Panc1 (cell line): ENCODE measurements at regions not wholly inside any gene's neighbourhood (a gene's known extent, or its start where the extent isn't known, plus 50 kb on each side); places are given as distances from the start of the nearest gene placed in this dataset.

Source experiments
- ATAC-seq: fragments of 200-7000 bp; cut with Tn5 transposase; 2 replicates; pipeline ENCODE4 v1.9.1; 2020; ENCODE audit warnings: mild to moderate bottlenecking, moderate library complexity
- BruUV-seq: library from RNA; stranded (reverse); fragments of 400-500 nt; replicated peaks from 2 replicates; lab custom pipeline; 2021; lab: Mats Ljungman, UMichigan
- CTCF ChIA-PET: fragments of 300-600 bp; sonication (Branson Sonifier 250); formaldehyde crosslinking; loops from one replicate; lab custom pipeline; 2022; ENCODE audit warnings: antibody characterized with exemption; lab: Charles Lee
- POLR2A ChIA-PET: fragments of 300-600 bp; sonication (Branson Sonifier 250); formaldehyde crosslinking; loops from one replicate; lab custom pipeline; 2022; ENCODE audit warnings: antibody characterized with exemption; lab: Charles Lee
- DNase-seq: peaks from one replicate; pipeline ENCODE4 v3.0.0-alpha.2; 2010; ENCODE audit warnings: low read depth, low spot score
- H3K27ac ChIP-seq: 2 replicates; pipeline ENCODE4 v1.5.1; 2011; ENCODE audit warnings: mild to moderate bottlenecking, low read length, inconsistent platforms
- H3K27me3 ChIP-seq: fragments of 200-500 bp; sonication (Bioruptor generic); 2 replicates; pipeline ENCODE4 v1.6.0; 2014; ENCODE audit warnings: low read length, inconsistent platforms; ENCODE audit not compliant: control insufficient read depth, insufficient read depth
- H3K36me3 ChIP-seq: fragments of 200-500 bp; sonication (Bioruptor generic); 2 replicates; pipeline ENCODE4 v1.5.1; 2014; ENCODE audit warnings: inconsistent platforms, mild to moderate bottlenecking, low read length, moderate library complexity; ENCODE audit not compliant: control insufficient read depth, insufficient read depth
- H3K4me1 ChIP-seq: 2 replicates; pipeline ENCODE4 v1.5.1; 2011; ENCODE audit warnings: inconsistent platforms, mild to moderate bottlenecking, low read length, moderate library complexity; ENCODE audit not compliant: control insufficient read depth, insufficient read depth
- H3K4me3 ChIP-seq, 2 experiments: 2 replicates each; pipeline ENCODE4 v1.5.1; 2011 to 2012; ENCODE audit warnings: low read depth in 2 of 2, low read length in 2 of 2, mild to moderate bottlenecking in 2 of 2, inconsistent platforms in 1 of 2, moderate library complexity in 1 of 2
- H3K9me3 ChIP-seq: fragments of 200-500 bp; sonication (Bioruptor generic); 2 replicates; pipeline ENCODE4 v1.5.1; 2014; ENCODE audit warnings: low read depth, mild to moderate bottlenecking, inconsistent platforms, low read length, moderate library complexity; ENCODE audit not compliant: control insufficient read depth, insufficient read depth
- POLR2AphosphoS5 ChIP-seq: IDR thresholded peaks from 2 replicates; pipeline ENCODE4 v1.6.1; 2012; ENCODE audit warnings: mild to moderate bottlenecking, low read depth, low read length, moderate library complexity
- SIN3A ChIP-seq: IDR thresholded peaks from 2 replicates; pipeline ENCODE4 v1.6.1; 2012; ENCODE audit warnings: low read depth, mild to moderate bottlenecking, low read length, moderate library complexity, borderline replicate concordance; ENCODE audit not compliant: insufficient read depth
- TCF7L2 ChIP-seq: IDR thresholded peaks from 2 replicates; pipeline ENCODE4 v1.6.1; 2011; ENCODE audit warnings: mild to moderate bottlenecking, low read depth, low read length, inconsistent platforms
- in situ Hi-C: cut with HindIII; loops from 2 replicates; pipeline ENCODE4 v1.10.0; 2016; ENCODE audit warnings: low sequenced_read_pairs, low pct_unique_long_range_greater_than_20kb
- intact Hi-C: fragments of 100-400 bp; cut with micrococcal nuclease; formaldehyde crosslinking; loops from one replicate; pipeline ENCODE4 v1.10.0; 2022; ENCODE audit not compliant: unreplicated experiment
- TF ChIP-seq, protein P1 (sequence below): fragments of 450-650 bp; IDR thresholded peaks from 2 replicates; pipeline ENCODE4 v1.5.1; 2017; ENCODE audit warnings: mild to moderate bottlenecking
- TF ChIP-seq, protein P2 (sequence below), 2 experiments: IDR thresholded peaks; 2 replicates each; pipeline ENCODE4 v1.6.1; 2011 to 2012; ENCODE audit warnings: low read depth in 2 of 2, control low read depth in 1 of 2, low read length in 1 of 2, mild to moderate bottlenecking in 1 of 2, moderate library complexity in 1 of 2; ENCODE audit not compliant: insufficient read depth in 1 of 2

DNA sequence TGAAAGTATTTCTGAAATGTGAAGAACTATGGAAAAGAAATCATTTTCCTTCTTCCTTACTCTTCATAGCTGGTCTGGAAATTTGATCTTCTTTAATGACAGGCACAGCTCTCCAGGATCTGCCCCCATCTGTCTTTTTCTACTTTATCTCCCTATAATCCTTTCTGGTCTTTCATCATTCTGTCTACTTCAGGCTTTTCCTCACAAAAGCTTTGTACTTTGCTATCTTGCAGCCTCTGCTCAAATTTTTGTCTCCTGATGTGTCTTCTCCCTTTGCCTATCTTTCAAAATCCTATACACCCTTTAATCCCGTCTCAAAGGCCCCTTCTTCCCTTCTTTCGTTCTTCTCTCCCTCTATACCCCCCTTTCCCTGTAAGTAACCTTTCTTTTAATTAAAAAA is 114.9 kb upstream of the ATP10B start:
- Histone ChIP-seq H3K36me3 (no peaks in the 10 kb centered on the region), H3K4me1 (no peaks in the 10 kb centered on the region), H3K9me3 (no peaks in the 10 kb centered on the region), H3K27ac (no peak overlapping the region), H3K27me3 (no peaks in the 10 kb centered on the region; the same call in 1 of the 2 replicates), H3K4me3 (no peak overlapping the region)
- intact Hi-C loops (no loop called here), in situ Hi-C loops (no loop called here)
- DNase-seq (no peak), ATAC-seq (no peak)
- BruUV-seq: no TSS peak
- TF ChIP-seq SIN3A: no peak
- TF ChIP-seq, protein P1, sequence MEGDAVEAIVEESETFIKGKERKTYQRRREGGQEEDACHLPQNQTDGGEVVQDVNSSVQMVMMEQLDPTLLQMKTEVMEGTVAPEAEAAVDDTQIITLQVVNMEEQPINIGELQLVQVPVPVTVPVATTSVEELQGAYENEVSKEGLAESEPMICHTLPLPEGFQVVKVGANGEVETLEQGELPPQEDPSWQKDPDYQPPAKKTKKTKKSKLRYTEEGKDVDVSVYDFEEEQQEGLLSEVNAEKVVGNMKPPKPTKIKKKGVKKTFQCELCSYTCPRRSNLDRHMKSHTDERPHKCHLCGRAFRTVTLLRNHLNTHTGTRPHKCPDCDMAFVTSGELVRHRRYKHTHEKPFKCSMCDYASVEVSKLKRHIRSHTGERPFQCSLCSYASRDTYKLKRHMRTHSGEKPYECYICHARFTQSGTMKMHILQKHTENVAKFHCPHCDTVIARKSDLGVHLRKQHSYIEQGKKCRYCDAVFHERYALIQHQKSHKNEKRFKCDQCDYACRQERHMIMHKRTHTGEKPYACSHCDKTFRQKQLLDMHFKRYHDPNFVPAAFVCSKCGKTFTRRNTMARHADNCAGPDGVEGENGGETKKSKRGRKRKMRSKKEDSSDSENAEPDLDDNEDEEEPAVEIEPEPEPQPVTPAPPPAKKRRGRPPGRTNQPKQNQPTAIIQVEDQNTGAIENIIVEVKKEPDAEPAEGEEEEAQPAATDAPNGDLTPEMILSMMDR: no peak
- TF ChIP-seq TCF7L2: no peak
- TF ChIP-seq, protein P2, sequence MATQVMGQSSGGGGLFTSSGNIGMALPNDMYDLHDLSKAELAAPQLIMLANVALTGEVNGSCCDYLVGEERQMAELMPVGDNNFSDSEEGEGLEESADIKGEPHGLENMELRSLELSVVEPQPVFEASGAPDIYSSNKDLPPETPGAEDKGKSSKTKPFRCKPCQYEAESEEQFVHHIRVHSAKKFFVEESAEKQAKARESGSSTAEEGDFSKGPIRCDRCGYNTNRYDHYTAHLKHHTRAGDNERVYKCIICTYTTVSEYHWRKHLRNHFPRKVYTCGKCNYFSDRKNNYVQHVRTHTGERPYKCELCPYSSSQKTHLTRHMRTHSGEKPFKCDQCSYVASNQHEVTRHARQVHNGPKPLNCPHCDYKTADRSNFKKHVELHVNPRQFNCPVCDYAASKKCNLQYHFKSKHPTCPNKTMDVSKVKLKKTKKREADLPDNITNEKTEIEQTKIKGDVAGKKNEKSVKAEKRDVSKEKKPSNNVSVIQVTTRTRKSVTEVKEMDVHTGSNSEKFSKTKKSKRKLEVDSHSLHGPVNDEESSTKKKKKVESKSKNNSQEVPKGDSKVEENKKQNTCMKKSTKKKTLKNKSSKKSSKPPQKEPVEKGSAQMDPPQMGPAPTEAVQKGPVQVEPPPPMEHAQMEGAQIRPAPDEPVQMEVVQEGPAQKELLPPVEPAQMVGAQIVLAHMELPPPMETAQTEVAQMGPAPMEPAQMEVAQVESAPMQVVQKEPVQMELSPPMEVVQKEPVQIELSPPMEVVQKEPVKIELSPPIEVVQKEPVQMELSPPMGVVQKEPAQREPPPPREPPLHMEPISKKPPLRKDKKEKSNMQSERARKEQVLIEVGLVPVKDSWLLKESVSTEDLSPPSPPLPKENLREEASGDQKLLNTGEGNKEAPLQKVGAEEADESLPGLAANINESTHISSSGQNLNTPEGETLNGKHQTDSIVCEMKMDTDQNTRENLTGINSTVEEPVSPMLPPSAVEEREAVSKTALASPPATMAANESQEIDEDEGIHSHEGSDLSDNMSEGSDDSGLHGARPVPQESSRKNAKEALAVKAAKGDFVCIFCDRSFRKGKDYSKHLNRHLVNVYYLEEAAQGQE (IDR thresholded peaks at IDR 0.05; ENCODE audit: insufficient read depth in 1 of 2, low read depth in 2 of 2, low read length in 1 of 2): no peak
- no peak for TF ChIP-seq POLR2AphosphoS5
- ChIA-PET CTCF (no interaction called here), POLR2A (no interaction called here)

DNA sequence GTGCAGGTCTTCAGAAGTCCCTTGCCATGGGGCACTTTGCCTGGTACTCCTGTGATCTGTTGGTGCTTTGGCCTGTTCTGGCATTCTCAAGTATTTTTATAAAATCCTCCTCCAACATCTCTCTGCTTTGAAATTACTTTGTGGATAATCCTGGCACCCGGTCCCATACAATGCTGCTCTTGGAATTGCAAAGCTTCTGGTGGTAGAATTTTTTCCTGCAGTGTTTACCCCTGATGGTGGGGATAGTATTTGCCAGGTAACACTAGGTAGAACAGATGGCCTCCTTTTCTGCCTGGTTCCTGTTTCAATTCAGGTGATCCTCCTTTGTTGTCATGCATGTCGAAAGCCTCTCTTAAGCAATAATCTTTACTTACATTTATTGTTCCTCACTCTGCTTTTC is 109.8 kb upstream of the ATP10B start:
- no peaks in the 10 kb centered on the region; the same call in 1 of the 2 replicates for H3K27me3 ChIP-seq
- in situ Hi-C loops (no loop called here), intact Hi-C loops (no loop called here)
- BruUV-seq: no TSS peak
- CTCF ChIA-PET: no interaction called here
- POLR2A ChIA-PET: no interaction called here
- ATAC-seq (no peak), DNase-seq (no peak)
- H3K27ac ChIP-seq: no peak overlapping the region
- no peaks in the 10 kb centered on the region for H3K36me3 ChIP-seq
- H3K4me3 ChIP-seq: no peak overlapping the region
- H3K9me3 ChIP-seq: no peaks in the 10 kb centered on the region
- H3K4me1 ChIP-seq: no peaks in the 10 kb centered on the region
- no peak for TF ChIP-seq SIN3A
- TF ChIP-seq, protein P2 (IDR thresholded peaks at IDR 0.05; ENCODE audit: insufficient read depth in 1 of 2, low read depth in 2 of 2, low read length in 1 of 2): no peak
